SK-N-SH (cell line): ENCODE measurements at regions not wholly inside any gene's neighbourhood (a gene's known extent, or its start where the extent isn't known, plus 50 kb on each side); places are given as distances from the start of the nearest gene placed in this dataset.

Experiments used
- CTCF ChIA-PET: fragments of 300-600, 350-600 bp; formaldehyde crosslinking; extraction: SDS; loops from one replicate; lab custom pipeline; 2021; lab: Yijun Ruan, JAX
- POLR2A ChIA-PET: fragments of 350-600 bp; sonication (Branson Sonifier 250); formaldehyde crosslinking; extraction: SDS; loops from one replicate; lab custom pipeline; 2020; ENCODE audit warnings: antibody characterized with exemption, inconsistent platforms; lab: Yijun Ruan, JAX
- DNase-seq: peaks from one replicate; pipeline ENCODE4 v3.0.0; 2012
- H2AFZ ChIP-seq: fragments of 200-600 bp; sonication (generic); 2 replicates; pipeline ENCODE4 v1.8.1; 2016; ENCODE audit warnings: antibody characterized with exemption, mild to moderate bottlenecking, low read depth
- H3F3A ChIP-seq: fragments of 200-600 bp; sonication (generic); replicated peaks from 2 replicates; pipeline ENCODE3; 2016; ENCODE audit warnings: antibody characterized with exemption, mild to moderate bottlenecking; ENCODE audit not compliant: insufficient read depth
- H3K27ac ChIP-seq, 2 experiments: fragments of 200-500 bp in 1 of 2; fragments of 200-600 bp in 1 of 2; sonication (Bioruptor generic) in 1 of 2; sonication (generic), shearing (Covaris generic) in 1 of 2; 2 replicates each; pipeline versions ENCODE4 v1.5.1 to v1.6.1; 2014 to 2016; ENCODE audit warnings: low read depth in 2 of 2, inconsistent platforms in 1 of 2, low read length in 1 of 2, mild to moderate bottlenecking in 1 of 2, mixed read lengths in 1 of 2
- H3K27me3 ChIP-seq: fragments of 200-600 bp; sonication (generic), shearing (Covaris generic); 2 replicates; pipeline ENCODE4 v1.6.1; 2016; ENCODE audit warnings: mixed run types; ENCODE audit not compliant: insufficient read depth
- H3K36me3 ChIP-seq, 2 experiments: fragments of 200-500 bp in 1 of 2; fragments of 200-600 bp in 1 of 2; sonication (Bioruptor generic) in 1 of 2; sonication (generic) in 1 of 2; replicated peaks in 1 of 2; 2 replicates each; pipeline versions ENCODE3 to v1.5.1; 2014 to 2016; ENCODE audit warnings: low read length in 1 of 2, mild to moderate bottlenecking in 1 of 2; ENCODE audit not compliant: insufficient read depth in 2 of 2, control insufficient read depth in 1 of 2
- H3K4me1 ChIP-seq, 2 experiments: fragments of 200-500 bp in 1 of 2; fragments of 200-600 bp in 1 of 2; sonication (Bioruptor generic) in 1 of 2; sonication (generic), shearing (Covaris generic) in 1 of 2; 2 replicates each; pipeline versions ENCODE4 v1.5.1 to v1.6.1; 2014 to 2016; ENCODE audit warnings: low read depth in 1 of 2, low read length in 1 of 2, mixed run types in 1 of 2; ENCODE audit not compliant: insufficient read depth in 2 of 2, control insufficient read depth in 1 of 2
- H3K4me2 ChIP-seq: fragments of 200-600 bp; sonication (generic), shearing (Covaris generic); 2 replicates; pipeline ENCODE4 v1.6.1; 2017; ENCODE audit warnings: mixed run types
- H3K4me3 ChIP-seq, 2 experiments: fragments of 200-500 bp in 1 of 2; fragments of 200-600 bp in 1 of 2; sonication (Bioruptor generic) in 1 of 2; sonication (generic), shearing (Covaris generic) in 1 of 2; 2 replicates each; pipeline versions ENCODE4 v1.5.1 to v1.8.1; 2014 to 2016; ENCODE audit warnings: low read depth in 2 of 2, inconsistent platforms in 1 of 2, low read length in 1 of 2, mild to moderate bottlenecking in 1 of 2, mixed read lengths in 1 of 2, moderate library complexity in 1 of 2
- H3K79me2 ChIP-seq: fragments of 200-600 bp; sonication (generic); 2 replicates; pipeline ENCODE4 v1.8.1; 2017; ENCODE audit warnings: mild to moderate bottlenecking; ENCODE audit not compliant: insufficient read depth
- H3K9ac ChIP-seq: fragments of 200-600 bp; sonication (generic); 2 replicates; pipeline ENCODE4 v1.6.1; 2017; ENCODE audit warnings: mixed run types
- H3K9me2 ChIP-seq: fragments of 200-600 bp; sonication (generic); 2 replicates; pipeline ENCODE4 v1.6.1; 2017; ENCODE audit warnings: mixed run types
- H3K9me3 ChIP-seq: fragments of 200-600 bp; sonication (generic); 2 replicates; pipeline ENCODE4 v1.6.1; 2017; ENCODE audit warnings: mixed run types, mild to moderate bottlenecking, moderate library complexity
- H4K20me1 ChIP-seq: fragments of 200-600 bp; sonication (generic); 2 replicates; pipeline ENCODE4 v1.6.1; 2017; ENCODE audit warnings: mild to moderate bottlenecking, mixed run types; ENCODE audit not compliant: insufficient read depth
- CHD2 ChIP-seq: fragments of 150-350 bp; IDR thresholded peaks from 2 replicates; pipeline ENCODE4 v1.6.1; 2018; ENCODE audit warnings: low read length; ENCODE audit not compliant: partially characterized antibody
- ELF1 ChIP-seq: IDR thresholded peaks from 2 replicates; pipeline ENCODE4 v1.4.0; 2012
- EP300 ChIP-seq, 2 experiments: IDR thresholded peaks; 2 replicates each; pipeline versions ENCODE4 v1.4.0 to v1.6.1; 2012; ENCODE audit warnings: borderline replicate concordance in 1 of 2, low read depth in 1 of 2, low read length in 1 of 2
- FOXM1 ChIP-seq: IDR thresholded peaks from 2 replicates; pipeline ENCODE4 v1.4.0; 2012; ENCODE audit warnings: low read depth, mild to moderate bottlenecking
- GABPA ChIP-seq: IDR thresholded peaks from 2 replicates; pipeline ENCODE4 v1.4.0; 2012; ENCODE audit warnings: low read depth, mild to moderate bottlenecking
- GATA2 ChIP-seq: sonication (generic); formaldehyde crosslinking; IDR thresholded peaks from 2 replicates; pipeline ENCODE4 v1.5.0; 2020; ENCODE audit warnings: mild to moderate bottlenecking, missing genetic modification reagents
- MEF2A ChIP-seq: IDR thresholded peaks from 2 replicates; pipeline ENCODE4 v1.4.0; 2012; ENCODE audit warnings: low read depth, borderline replicate concordance
- MXI1 ChIP-seq: IDR thresholded peaks from 2 replicates; pipeline ENCODE4 v1.6.1; 2012; ENCODE audit warnings: mild to moderate bottlenecking, low read depth, low read length, improper control_type of control experiment
- NRF1 ChIP-seq: IDR thresholded peaks from 2 replicates; pipeline ENCODE4 v1.6.1; 2012; ENCODE audit warnings: low read depth, mild to moderate bottlenecking, low read length
- POLR2AphosphoS5 ChIP-seq: IDR thresholded peaks from 2 replicates; pipeline ENCODE4 v1.6.1; 2012; ENCODE audit warnings: low read depth, low read length
- RCOR1 ChIP-seq: fragments of 150-350 bp; IDR thresholded peaks from 2 replicates; pipeline ENCODE4 v1.6.1; 2017; ENCODE audit warnings: antibody characterized with exemption, low read length
- RFX5 ChIP-seq: IDR thresholded peaks from 2 replicates; pipeline ENCODE4 v1.6.1; 2012; ENCODE audit warnings: mild to moderate bottlenecking, improper control_type of control experiment, low read length
- YY1 ChIP-seq: IDR thresholded peaks from 2 replicates; pipeline ENCODE4 v1.4.0; 2012; ENCODE audit warnings: low read depth, mild to moderate bottlenecking
- WGBS: methylation state at CpG from one replicate; pipeline ENCODE4 v1.1.6; 2017; ENCODE audit warnings: low lambda C conversion rate; 5-methylcytosine and 5-hydroxymethylcytosine counted together
- TF ChIP-seq, protein P1 (sequence below): IDR thresholded peaks from 2 replicates; pipeline ENCODE4 v1.4.0; 2012; ENCODE audit warnings: low read depth
- TF ChIP-seq, protein P2 (sequence below): fragments of 150-350 bp; IDR thresholded peaks from 2 replicates; pipeline ENCODE4 v1.6.1; 2017; ENCODE audit warnings: antibody characterized with exemption, low read length, low read depth, borderline replicate concordance
- TF ChIP-seq, protein P3 (sequence below): IDR thresholded peaks from 2 replicates; pipeline ENCODE4 v1.4.0; 2012; ENCODE audit warnings: low read depth, borderline replicate concordance
- TF ChIP-seq, protein P4 (sequence below): IDR thresholded peaks from 2 replicates; pipeline ENCODE4 v1.6.1; 2012; ENCODE audit warnings: mild to moderate bottlenecking, low read depth, low read length, moderate library complexity

DNA sequence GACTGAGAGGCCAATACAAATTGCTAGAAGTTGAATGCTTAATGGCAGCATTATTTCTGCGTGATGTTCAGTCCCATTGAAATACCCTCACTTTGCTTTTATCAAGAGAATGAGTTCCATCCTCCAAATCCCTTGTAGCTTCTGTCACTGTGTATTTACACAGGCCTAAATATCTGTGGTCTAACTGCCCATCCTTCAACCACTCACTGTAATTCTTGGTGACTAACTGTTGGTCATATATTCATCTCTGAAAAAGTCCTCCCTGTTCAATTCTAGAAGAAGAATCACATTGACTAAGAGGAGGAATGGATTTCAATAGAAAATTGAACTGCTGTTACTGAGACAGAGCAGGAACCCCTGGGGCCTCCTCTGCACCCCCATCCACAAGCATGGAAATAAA, 74.2 kb upstream of the L3MBTL4 start:
- WGBS: 36% methylated on average over 1 of the region's 1 CpG
- H3K9ac ChIP-seq: no peak overlapping the region
- no peaks in the 10 kb centered on the region for H3K9me3 ChIP-seq
- no peaks in the 10 kb centered on the region for H3K9me2 ChIP-seq
- H3K36me3 ChIP-seq: no peaks in the 10 kb centered on the region
- TF ChIP-seq GATA2 (CRISPR knock-in tag) (no peak), POLR2AphosphoS5 (no peak), CHD2 (no peak), GABPA (no peak), RFX5 (no peak), MEF2A (no peak), EP300 (IDR thresholded peaks at IDR 0.05; ENCODE audit: borderline replicate concordance in 1 of 2, low read depth in 1 of 2, low read length in 1 of 2) (no peak), YY1 (no peak), MXI1 (no peak), ELF1 (no peak), NRF1 (no peak), RCOR1 (no peak), FOXM1 (no peak)
- TF ChIP-seq, protein P1, sequence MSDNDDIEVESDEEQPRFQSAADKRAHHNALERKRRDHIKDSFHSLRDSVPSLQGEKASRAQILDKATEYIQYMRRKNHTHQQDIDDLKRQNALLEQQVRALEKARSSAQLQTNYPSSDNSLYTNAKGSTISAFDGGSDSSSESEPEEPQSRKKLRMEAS: no peak
- TF ChIP-seq, protein P2, sequence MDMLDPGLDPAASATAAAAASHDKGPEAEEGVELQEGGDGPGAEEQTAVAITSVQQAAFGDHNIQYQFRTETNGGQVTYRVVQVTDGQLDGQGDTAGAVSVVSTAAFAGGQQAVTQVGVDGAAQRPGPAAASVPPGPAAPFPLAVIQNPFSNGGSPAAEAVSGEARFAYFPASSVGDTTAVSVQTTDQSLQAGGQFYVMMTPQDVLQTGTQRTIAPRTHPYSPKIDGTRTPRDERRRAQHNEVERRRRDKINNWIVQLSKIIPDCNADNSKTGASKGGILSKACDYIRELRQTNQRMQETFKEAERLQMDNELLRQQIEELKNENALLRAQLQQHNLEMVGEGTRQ: no peak
- TF ChIP-seq, protein P3, sequence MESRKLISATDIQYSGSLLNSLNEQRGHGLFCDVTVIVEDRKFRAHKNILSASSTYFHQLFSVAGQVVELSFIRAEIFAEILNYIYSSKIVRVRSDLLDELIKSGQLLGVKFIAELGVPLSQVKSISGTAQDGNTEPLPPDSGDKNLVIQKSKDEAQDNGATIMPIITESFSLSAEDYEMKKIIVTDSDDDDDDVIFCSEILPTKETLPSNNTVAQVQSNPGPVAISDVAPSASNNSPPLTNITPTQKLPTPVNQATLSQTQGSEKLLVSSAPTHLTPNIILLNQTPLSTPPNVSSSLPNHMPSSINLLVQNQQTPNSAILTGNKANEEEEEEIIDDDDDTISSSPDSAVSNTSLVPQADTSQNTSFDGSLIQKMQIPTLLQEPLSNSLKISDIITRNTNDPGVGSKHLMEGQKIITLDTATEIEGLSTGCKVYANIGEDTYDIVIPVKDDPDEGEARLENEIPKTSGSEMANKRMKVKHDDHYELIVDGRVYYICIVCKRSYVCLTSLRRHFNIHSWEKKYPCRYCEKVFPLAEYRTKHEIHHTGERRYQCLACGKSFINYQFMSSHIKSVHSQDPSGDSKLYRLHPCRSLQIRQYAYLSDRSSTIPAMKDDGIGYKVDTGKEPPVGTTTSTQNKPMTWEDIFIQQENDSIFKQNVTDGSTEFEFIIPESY: no peak
- TF ChIP-seq, protein P4, sequence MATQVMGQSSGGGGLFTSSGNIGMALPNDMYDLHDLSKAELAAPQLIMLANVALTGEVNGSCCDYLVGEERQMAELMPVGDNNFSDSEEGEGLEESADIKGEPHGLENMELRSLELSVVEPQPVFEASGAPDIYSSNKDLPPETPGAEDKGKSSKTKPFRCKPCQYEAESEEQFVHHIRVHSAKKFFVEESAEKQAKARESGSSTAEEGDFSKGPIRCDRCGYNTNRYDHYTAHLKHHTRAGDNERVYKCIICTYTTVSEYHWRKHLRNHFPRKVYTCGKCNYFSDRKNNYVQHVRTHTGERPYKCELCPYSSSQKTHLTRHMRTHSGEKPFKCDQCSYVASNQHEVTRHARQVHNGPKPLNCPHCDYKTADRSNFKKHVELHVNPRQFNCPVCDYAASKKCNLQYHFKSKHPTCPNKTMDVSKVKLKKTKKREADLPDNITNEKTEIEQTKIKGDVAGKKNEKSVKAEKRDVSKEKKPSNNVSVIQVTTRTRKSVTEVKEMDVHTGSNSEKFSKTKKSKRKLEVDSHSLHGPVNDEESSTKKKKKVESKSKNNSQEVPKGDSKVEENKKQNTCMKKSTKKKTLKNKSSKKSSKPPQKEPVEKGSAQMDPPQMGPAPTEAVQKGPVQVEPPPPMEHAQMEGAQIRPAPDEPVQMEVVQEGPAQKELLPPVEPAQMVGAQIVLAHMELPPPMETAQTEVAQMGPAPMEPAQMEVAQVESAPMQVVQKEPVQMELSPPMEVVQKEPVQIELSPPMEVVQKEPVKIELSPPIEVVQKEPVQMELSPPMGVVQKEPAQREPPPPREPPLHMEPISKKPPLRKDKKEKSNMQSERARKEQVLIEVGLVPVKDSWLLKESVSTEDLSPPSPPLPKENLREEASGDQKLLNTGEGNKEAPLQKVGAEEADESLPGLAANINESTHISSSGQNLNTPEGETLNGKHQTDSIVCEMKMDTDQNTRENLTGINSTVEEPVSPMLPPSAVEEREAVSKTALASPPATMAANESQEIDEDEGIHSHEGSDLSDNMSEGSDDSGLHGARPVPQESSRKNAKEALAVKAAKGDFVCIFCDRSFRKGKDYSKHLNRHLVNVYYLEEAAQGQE: no peak
- ChIA-PET CTCF (no interaction called here), POLR2A (no interaction called here)
- no peaks in the 10 kb centered on the region for H3K4me1 ChIP-seq
- H3K27ac ChIP-seq: no peak overlapping the region
- H3K4me2 ChIP-seq: no peak overlapping the region
- no peak overlapping the region for H2AFZ ChIP-seq
- no peak overlapping the region for H3K4me3 ChIP-seq
- no peaks in the 10 kb centered on the region for H3F3A ChIP-seq
- no peaks in the 10 kb centered on the region for H3K27me3 ChIP-seq
- H4K20me1 ChIP-seq: no peaks in the 10 kb centered on the region
- no peaks in the 10 kb centered on the region for H3K79me2 ChIP-seq
- no peak for DNase-seq
